Endothelial cell of umbilical vein (primary cell): ENCODE measurements at regions not wholly inside any gene's neighbourhood (a gene's known extent, or its start where the extent isn't known, plus 50 kb on each side); places are given as distances from the start of the nearest gene placed in this dataset.

Source experiments
- BruUV-seq: library from RNA; stranded (reverse); fragments of 400-500 nt; replicated peaks from 2 replicates; lab custom pipeline; 2021; lab: Mats Ljungman, UMichigan
- CTCF ChIA-PET: fragments of 300-600, 350-600 bp; sonication (Branson Sonifier 250); formaldehyde crosslinking; loops from one replicate; lab custom pipeline; 2021; ENCODE audit warnings: antibody characterized with exemption, inconsistent platforms; lab: Charles Lee
- POLR2A ChIA-PET: fragments of 300-600, 350-600 bp; sonication (Branson Sonifier 250); formaldehyde crosslinking; loops from one replicate; lab custom pipeline; 2021; ENCODE audit warnings: antibody characterized with exemption, inconsistent platforms; lab: Charles Lee
- DNase-seq: peaks from one replicate; pipeline ENCODE4 v3.0.0-alpha.2; 2011; ENCODE audit warnings: low read depth, low spot score
- FAIRE-seq: peaks from 2 replicates; lab custom pipeline; 2011; peaks lifted over from hg19 to GRCh38; lab: Jason Lieb, UNC
- H2AFZ ChIP-seq: 2 replicates; pipeline ENCODE4 v1.6.0; 2012; ENCODE audit warnings: low read depth, low read length, control low read depth, inconsistent platforms
- H3K27ac ChIP-seq: 2 replicates; pipeline ENCODE4 v1.5.1; 2011; ENCODE audit warnings: low read depth, mild to moderate bottlenecking, control low read depth, low read length, moderate library complexity; ENCODE audit not compliant: insufficient read depth
- H3K27me3 ChIP-seq, 2 experiments: 2 replicates each; pipeline versions ENCODE4 v1.6.0 to v1.6.1; 2011; ENCODE audit warnings: low read length in 2 of 2, mixed read lengths in 1 of 2; ENCODE audit not compliant: control insufficient read depth in 2 of 2, insufficient read depth in 2 of 2
- H3K36me3 ChIP-seq, 2 experiments: 2 replicates in 1 of 2; 3 replicates in 1 of 2; pipeline ENCODE4 v1.5.1; 2011; ENCODE audit warnings: low read length in 2 of 2, mild to moderate bottlenecking in 1 of 2, moderate library complexity in 1 of 2; ENCODE audit not compliant: control insufficient read depth in 2 of 2, insufficient read depth in 2 of 2; ENCODE audit errors: extremely low read depth in 1 of 2
- H3K4me1 ChIP-seq: 3 replicates; pipeline ENCODE4 v1.5.1; 2011; ENCODE audit warnings: mild to moderate bottlenecking, low read length; ENCODE audit not compliant: control insufficient read depth, insufficient read depth; ENCODE audit errors: extremely low read depth
- H3K4me2 ChIP-seq: 2 replicates; pipeline ENCODE4 v1.6.1; 2011; ENCODE audit warnings: low read length, control low read depth, mixed read lengths; ENCODE audit not compliant: insufficient read depth
- H3K4me3 ChIP-seq, 3 experiments: fragments of 200-600 bp in 1 of 3; sonication (generic), shearing (Covaris generic) in 1 of 3; replicated peaks in 1 of 3; 2 replicates each; pipeline ENCODE4 v1.5.1; 2011 to 2016; ENCODE audit warnings: control low read depth in 3 of 3, low read length in 3 of 3, mild to moderate bottlenecking in 2 of 3, inconsistent platforms in 1 of 3, low read depth in 1 of 3, moderate library complexity in 1 of 3; ENCODE audit not compliant: insufficient read depth in 1 of 3
- H3K79me2 ChIP-seq: 2 replicates; pipeline ENCODE4 v1.6.0; 2012; ENCODE audit warnings: low read length, inconsistent platforms; ENCODE audit not compliant: control insufficient read depth, insufficient read depth
- H3K9ac ChIP-seq: replicated peaks from 2 replicates; pipeline ENCODE3; 2011; ENCODE audit warnings: low read length, control low read depth; ENCODE audit not compliant: insufficient read depth; ENCODE audit errors: extremely low read depth
- H3K9me1 ChIP-seq: replicated peaks from 3 replicates; pipeline ENCODE4 v1.6.0; 2011; ENCODE audit warnings: mild to moderate bottlenecking, low read length; ENCODE audit not compliant: control insufficient read depth, insufficient read depth; ENCODE audit errors: extremely low read depth
- H3K9me3 ChIP-seq: replicated peaks from 2 replicates; pipeline ENCODE4 v1.5.1; 2012; ENCODE audit warnings: low read length, inconsistent platforms; ENCODE audit not compliant: control insufficient read depth, insufficient read depth
- H4K20me1 ChIP-seq: replicated peaks from 2 replicates; pipeline ENCODE3; 2011; ENCODE audit warnings: mild to moderate bottlenecking, low read length; ENCODE audit not compliant: control insufficient read depth, insufficient read depth; ENCODE audit errors: extremely low read depth
- CTCF ChIP-seq, 2 donors: IDR thresholded peaks; 1 replicate in 1 of 2; 2 replicates in 1 of 2; pipeline ENCODE4 v1.5.1; 2011; ENCODE audit warnings: low read length in 2 of 2, mild to moderate bottlenecking in 2 of 2, moderate library complexity in 2 of 2, control low read depth in 1 of 2, inconsistent platforms in 1 of 2, low read depth in 1 of 2; ENCODE audit not compliant: insufficient read depth in 1 of 2; ENCODE audit errors: extremely low read depth in 1 of 2
- EZH2 ChIP-seq: IDR thresholded peaks from 2 replicates; pipeline ENCODE4 v1.6.1; 2012; ENCODE audit warnings: borderline replicate concordance, low read depth, mild to moderate bottlenecking, moderate library complexity, low read length, inconsistent platforms; ENCODE audit not compliant: severe bottlenecking
- FOS ChIP-seq: IDR thresholded peaks from 2 replicates; pipeline ENCODE4 v1.6.1; 2011; ENCODE audit warnings: mild to moderate bottlenecking, low read length, moderate library complexity, borderline replicate concordance; ENCODE audit not compliant: insufficient read depth
- GATA2 ChIP-seq: IDR thresholded peaks from 2 replicates; pipeline ENCODE4 v1.7.0; 2011; ENCODE audit warnings: low read depth, mild to moderate bottlenecking, moderate library complexity, mixed read lengths, low read length; ENCODE audit not compliant: insufficient read length, insufficient read depth
- JUN ChIP-seq: IDR thresholded peaks from 2 replicates; pipeline ENCODE4 v1.6.1; 2011; ENCODE audit warnings: borderline replicate concordance, low read depth; ENCODE audit not compliant: insufficient read length, insufficient read depth
- MAX ChIP-seq: IDR thresholded peaks from 2 replicates; pipeline ENCODE4 v1.6.1; 2011; ENCODE audit not compliant: insufficient read depth, insufficient read length
- MYC ChIP-seq: IDR thresholded peaks from one replicate; pipeline ENCODE4 v1.6.1; 2011; ENCODE audit warnings: mild to moderate bottlenecking, low read depth, low read length
- POLR2A ChIP-seq: IDR thresholded peaks from 2 replicates; pipeline ENCODE4 v1.6.1; 2012; ENCODE audit warnings: low read depth, mild to moderate bottlenecking, control low read depth, low read length
- POLR2AphosphoS5 ChIP-seq: IDR thresholded peaks from 2 replicates; pipeline ENCODE4 v1.6.1; 2012; ENCODE audit warnings: low read depth, mild to moderate bottlenecking, control low read depth, low read length, moderate library complexity; ENCODE audit not compliant: insufficient read depth
- dilution Hi-C: fragments of 300-500 bp; cut with MboI; formaldehyde crosslinking; loops from one replicate; pipeline ENCODE4 v1.15.0; 2019; ENCODE audit warnings: low sequenced_read_pairs; ENCODE audit not compliant: extremely low pct_ligation_motif_present
- intact Hi-C: fragments of 100-400 bp; cut with micrococcal nuclease; formaldehyde crosslinking; loops from one replicate; pipeline ENCODE4 v1.10.0; 2022

- H3K27ac ChIP-seq: no peak overlapping the region
- H3K36me3 ChIP-seq: no peaks in the 10 kb centered on the region
- peaks cover 2% of the 10 kb centered on the region for H3K4me1 ChIP-seq
- no peaks in the 10 kb centered on the region for H3K79me2 ChIP-seq
- H3K9me3 ChIP-seq: no peaks in the 10 kb centered on the region
- no peak overlapping the region for H3K9ac ChIP-seq
- TF ChIP-seq POLR2A (no peak), FOS (peak; percentile 15)
- intact Hi-C loops: no loop called here
- no TSS peak for BruUV-seq
- no peaks in the 10 kb centered on the region for H4K20me1 ChIP-seq
- no peak overlapping the region for H2AFZ ChIP-seq
- dilution Hi-C loops: no loop called here
- ChIA-PET POLR2A (no interaction called here), CTCF (no interaction called here)
- no peak overlapping the region for H3K4me2 ChIP-seq
- no peak for FAIRE-seq
- H3K27me3 ChIP-seq: no peaks in the 10 kb centered on the region
- DNase-seq: no peak
- no peaks in the 10 kb centered on the region for H3K9me1 ChIP-seq
- H3K4me3 ChIP-seq: no peak overlapping the region
Observed at GRCh38 chr11:15737320-15737719, 619.0 kb downstream of the SOX6 start.

- Histone ChIP-seq H3K9ac (no peak overlapping the region), H3K36me3 (no peaks in the 10 kb centered on the region), H3K79me2 (no peaks in the 10 kb centered on the region), H2AFZ (no peak overlapping the region), H3K9me3 (no peaks in the 10 kb centered on the region), H3K4me2 (no peak overlapping the region), H4K20me1 (no peaks in the 10 kb centered on the region), H3K27me3 (no peaks in the 10 kb centered on the region), H3K9me1 (no peaks in the 10 kb centered on the region), H3K4me1 (peaks cover 13% of the 10 kb centered on the region), H3K4me3 (no peak overlapping the region), H3K27ac (no peak overlapping the region)
- intact Hi-C loops: no loop called here
- FAIRE-seq: no peak
- POLR2A ChIA-PET: no interaction called here
- no peak for TF ChIP-seq FOS
- no peak for TF ChIP-seq GATA2
- TF ChIP-seq CTCF (IDR thresholded peaks at IDR 0.05; ENCODE audit: extremely low read depth in 1 of 2, insufficient read depth in 1 of 2, low read depth in 1 of 2, low read length in 2 of 2): no peak
- TF ChIP-seq MAX: no peak
- TF ChIP-seq EZH2: no peak
- TF ChIP-seq JUN: no peak
- no peak for TF ChIP-seq POLR2A
- no peak for TF ChIP-seq MYC
- TF ChIP-seq POLR2AphosphoS5: no peak
- CTCF ChIA-PET: no interaction called here
- DNase-seq: no peak
- dilution Hi-C loops: no loop called here
- no TSS peak for BruUV-seq
Observed at GRCh38 chr11:15738931-15739330, 617.4 kb downstream of the SOX6 start.
